Astrocyte (in vitro differentiated cells and primary cell): ENCODE measurements at regions not wholly inside any gene's neighbourhood (a gene's known extent, or its start where the extent isn't known, plus 50 kb on each side); places are given as distances from the start of the nearest gene placed in this dataset.

Experiments used
- DNase-seq: peaks from one replicate; pipeline ENCODE4 v3.0.0-alpha.2; 2010; ENCODE audit warnings: low read depth
- FAIRE-seq: peaks from 2 replicates; lab custom pipeline; 2011; peaks lifted over from hg19 to GRCh38; lab: Jason Lieb, UNC
- H2AFZ ChIP-seq: 2 replicates; pipeline ENCODE4 v1.6.0; 2012; ENCODE audit warnings: low read depth, low read length, inconsistent platforms
- H3K27ac ChIP-seq: 2 replicates; pipeline ENCODE4 v1.5.1; 2011; ENCODE audit warnings: low read depth, low read length, inconsistent platforms
- H3K27me3 ChIP-seq: 2 replicates; pipeline ENCODE4 v1.6.0; 2011; ENCODE audit warnings: low read length, inconsistent platforms; ENCODE audit not compliant: insufficient read depth
- H3K36me3 ChIP-seq: 2 replicates; pipeline ENCODE4 v1.5.1; 2011; ENCODE audit warnings: low read length, inconsistent platforms; ENCODE audit not compliant: insufficient read depth
- H3K4me1 ChIP-seq: 2 replicates; pipeline ENCODE4 v1.5.1; 2011; ENCODE audit warnings: low read length, inconsistent platforms; ENCODE audit not compliant: insufficient read depth
- H3K4me2 ChIP-seq: 2 replicates; pipeline ENCODE4 v1.6.0; 2012; ENCODE audit warnings: low read length, inconsistent platforms
- H3K4me3 ChIP-seq: 2 replicates; pipeline ENCODE4 v1.5.1; 2011; ENCODE audit warnings: low read depth, mild to moderate bottlenecking, low read length, inconsistent platforms; ENCODE audit not compliant: insufficient read depth
- H3K79me2 ChIP-seq: 2 replicates; pipeline ENCODE4 v1.6.0; 2012; ENCODE audit warnings: mild to moderate bottlenecking, low read length, inconsistent platforms; ENCODE audit not compliant: insufficient read depth
- H3K9ac ChIP-seq: 2 replicates; pipeline ENCODE4 v1.6.0; 2012; ENCODE audit warnings: mild to moderate bottlenecking, low read length, inconsistent platforms
- H3K9me3 ChIP-seq: 2 replicates; pipeline ENCODE4 v1.5.1; 2012; ENCODE audit warnings: low read depth, mild to moderate bottlenecking, low read length, inconsistent platforms; ENCODE audit not compliant: insufficient read depth
- H4K20me1 ChIP-seq: 2 replicates; pipeline ENCODE4 v1.6.0; 2012; ENCODE audit warnings: low read length, inconsistent platforms; ENCODE audit not compliant: insufficient read depth
- H3K27ac Mint-ChIP-seq: one replicate; pipeline ENCODE4 v1.8.0; 2021; ENCODE audit warnings: mild to moderate bottlenecking, mixed read lengths; ENCODE audit not compliant: unreplicated experiment
- H3K27me3 Mint-ChIP-seq: one replicate; pipeline ENCODE4 v1.8.0; 2021; ENCODE audit warnings: low read depth, mixed read lengths; ENCODE audit not compliant: unreplicated experiment
- H3K36me3 Mint-ChIP-seq: one replicate; pipeline ENCODE4 v1.8.0; 2021; ENCODE audit warnings: low read depth, mixed read lengths; ENCODE audit not compliant: unreplicated experiment
- H3K4me1 Mint-ChIP-seq: one replicate; pipeline ENCODE4 v1.8.0; 2021; ENCODE audit warnings: low read depth, mixed read lengths; ENCODE audit not compliant: unreplicated experiment
- H3K4me3 Mint-ChIP-seq: one replicate; pipeline ENCODE4 v1.8.0; 2021; ENCODE audit warnings: mild to moderate bottlenecking, moderate library complexity, mixed read lengths; ENCODE audit not compliant: unreplicated experiment
- H3K9me3 Mint-ChIP-seq: one replicate; pipeline ENCODE4 v1.8.0; 2021; ENCODE audit warnings: mild to moderate bottlenecking, mixed read lengths; ENCODE audit not compliant: unreplicated experiment
- EZH2 ChIP-seq: IDR thresholded peaks from 2 replicates; pipeline ENCODE4 v1.6.1; 2012; ENCODE audit warnings: mild to moderate bottlenecking, low read length, inconsistent platforms; ENCODE audit not compliant: insufficient read depth
- TF ChIP-seq, protein P1 (sequence below): IDR thresholded peaks from 2 replicates; pipeline ENCODE4 v1.5.1; 2011; ENCODE audit warnings: low read depth, mild to moderate bottlenecking, inconsistent platforms, low read length, moderate library complexity; ENCODE audit not compliant: insufficient read depth

DNA sequence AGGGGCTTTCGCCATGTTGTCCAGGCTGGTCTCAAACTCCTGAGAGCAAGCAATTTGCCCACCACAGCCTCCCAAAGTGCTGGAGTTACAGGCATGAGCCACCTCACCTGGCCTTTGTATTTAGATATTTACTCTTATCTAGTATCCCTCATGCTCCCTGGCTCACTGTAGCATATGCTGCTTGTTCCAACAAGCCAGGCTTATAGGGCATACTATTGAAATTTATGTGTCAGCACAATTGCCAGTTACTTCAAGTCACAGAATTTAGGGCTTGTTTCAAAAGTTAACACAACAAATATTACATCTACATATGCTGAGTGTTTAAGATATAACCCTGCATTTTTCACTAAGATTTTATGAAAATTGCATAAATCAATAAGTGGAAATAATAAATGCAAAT is 469.2 kb upstream of the ZNF608 start:
- Histone ChIP-seq H2AFZ (no peak overlapping the region), H3K79me2 (no peaks in the 10 kb centered on the region), H3K36me3 (no peaks in the 10 kb centered on the region), H3K4me2 (no peak overlapping the region), H3K9me3 (no peaks in the 10 kb centered on the region), H3K9ac (no peak overlapping the region), H3K27ac (no peak overlapping the region), H3K27me3 (no peaks in the 10 kb centered on the region), H3K4me1 (no peaks in the 10 kb centered on the region), H3K4me3 (no peak overlapping the region), H4K20me1 (no peaks in the 10 kb centered on the region)
- Mint-ChIP-seq H3K27ac (no peak overlapping the region), H3K36me3 (no peaks in the 10 kb centered on the region), H3K9me3 (no peaks in the 10 kb centered on the region), H3K27me3 (no peaks in the 10 kb centered on the region), H3K4me3 (no peak overlapping the region), H3K4me1 (peaks cover 1% of the 10 kb centered on the region)
- DNase-seq (no peak), FAIRE-seq (no peak)
- TF ChIP-seq EZH2 = no peak
- TF ChIP-seq, protein P1, sequence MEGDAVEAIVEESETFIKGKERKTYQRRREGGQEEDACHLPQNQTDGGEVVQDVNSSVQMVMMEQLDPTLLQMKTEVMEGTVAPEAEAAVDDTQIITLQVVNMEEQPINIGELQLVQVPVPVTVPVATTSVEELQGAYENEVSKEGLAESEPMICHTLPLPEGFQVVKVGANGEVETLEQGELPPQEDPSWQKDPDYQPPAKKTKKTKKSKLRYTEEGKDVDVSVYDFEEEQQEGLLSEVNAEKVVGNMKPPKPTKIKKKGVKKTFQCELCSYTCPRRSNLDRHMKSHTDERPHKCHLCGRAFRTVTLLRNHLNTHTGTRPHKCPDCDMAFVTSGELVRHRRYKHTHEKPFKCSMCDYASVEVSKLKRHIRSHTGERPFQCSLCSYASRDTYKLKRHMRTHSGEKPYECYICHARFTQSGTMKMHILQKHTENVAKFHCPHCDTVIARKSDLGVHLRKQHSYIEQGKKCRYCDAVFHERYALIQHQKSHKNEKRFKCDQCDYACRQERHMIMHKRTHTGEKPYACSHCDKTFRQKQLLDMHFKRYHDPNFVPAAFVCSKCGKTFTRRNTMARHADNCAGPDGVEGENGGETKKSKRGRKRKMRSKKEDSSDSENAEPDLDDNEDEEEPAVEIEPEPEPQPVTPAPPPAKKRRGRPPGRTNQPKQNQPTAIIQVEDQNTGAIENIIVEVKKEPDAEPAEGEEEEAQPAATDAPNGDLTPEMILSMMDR = no peak

DNA sequence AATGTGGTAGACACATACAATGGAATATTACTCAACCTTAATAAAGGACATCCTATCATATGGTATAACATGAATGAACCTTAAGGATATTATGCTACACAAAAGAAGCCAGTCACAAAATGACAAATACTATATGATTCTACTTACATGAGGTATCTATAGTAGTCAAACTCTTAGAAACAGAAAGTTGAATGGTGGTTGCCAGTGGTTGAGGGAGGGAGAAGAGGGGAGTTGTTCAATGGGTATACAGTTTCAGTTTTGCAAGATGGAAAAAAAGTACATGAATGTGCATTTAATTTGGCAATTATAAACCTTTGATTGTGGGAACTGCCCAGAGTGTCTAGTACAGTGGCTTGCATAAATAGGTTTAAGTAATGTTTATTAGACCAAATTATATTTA is 473.3 kb upstream of the ZNF608 start:
- H3K9me3 ChIP-seq = no peaks in the 10 kb centered on the region
- Mint-ChIP-seq H3K27ac (no peak overlapping the region), H3K4me3 (no peak overlapping the region), H3K9me3 (no peaks in the 10 kb centered on the region), H3K27me3 (no peaks in the 10 kb centered on the region), H3K4me1 (no peaks in the 10 kb centered on the region), H3K36me3 (no peaks in the 10 kb centered on the region)
- no peaks in the 10 kb centered on the region for H4K20me1 ChIP-seq
- H3K79me2 ChIP-seq = no peaks in the 10 kb centered on the region
- no peak overlapping the region for H3K9ac ChIP-seq
- H3K27me3 ChIP-seq = no peaks in the 10 kb centered on the region
- no peak overlapping the region for H2AFZ ChIP-seq
- H3K36me3 ChIP-seq = no peaks in the 10 kb centered on the region
- FAIRE-seq (peak; percentile 34), DNase-seq (no peak)
- no peaks in the 10 kb centered on the region for H3K4me1 ChIP-seq
- no peak overlapping the region for H3K27ac ChIP-seq
- H3K4me3 ChIP-seq = no peak overlapping the region
- H3K4me2 ChIP-seq = no peak overlapping the region
- no peak for TF ChIP-seq EZH2
- TF ChIP-seq, protein P1 = no peak

DNA sequence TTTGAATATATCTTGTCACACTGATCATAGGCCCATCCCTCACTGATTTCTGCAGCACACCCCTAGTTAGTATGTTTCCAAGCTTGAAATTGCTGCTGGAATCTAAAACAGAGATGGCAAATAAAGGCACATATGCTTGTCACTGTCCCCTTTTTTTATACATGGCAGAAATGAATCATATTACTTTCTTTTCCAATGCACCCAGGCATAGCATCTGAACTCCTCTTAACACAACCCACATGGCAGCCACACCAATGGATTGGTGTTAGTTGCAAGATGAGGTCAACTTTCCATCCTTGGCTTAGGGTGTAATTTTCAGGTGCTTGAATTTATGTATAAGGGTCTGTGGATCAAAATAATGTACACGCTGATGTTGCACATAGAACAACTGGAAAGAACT is 473.8 kb upstream of the ZNF608 start:
- DNase-seq (no peak), FAIRE-seq (no peak)
- H4K20me1 ChIP-seq = no peaks in the 10 kb centered on the region
- no peak overlapping the region for H2AFZ ChIP-seq
- Mint-ChIP-seq H3K27me3 (no peaks in the 10 kb centered on the region), H3K4me3 (no peak overlapping the region), H3K27ac (no peak overlapping the region), H3K9me3 (no peaks in the 10 kb centered on the region), H3K36me3 (no peaks in the 10 kb centered on the region), H3K4me1 (no peaks in the 10 kb centered on the region)
- H3K36me3 ChIP-seq = no peaks in the 10 kb centered on the region
- no peak overlapping the region for H3K9ac ChIP-seq
- H3K27me3 ChIP-seq = no peaks in the 10 kb centered on the region
- no peak overlapping the region for H3K27ac ChIP-seq
- no peak overlapping the region for H3K4me3 ChIP-seq
- H3K4me2 ChIP-seq = no peak overlapping the region
- no peaks in the 10 kb centered on the region for H3K4me1 ChIP-seq
- no peak for TF ChIP-seq EZH2
- TF ChIP-seq, protein P1 = no peak
- H3K79me2 ChIP-seq = no peaks in the 10 kb centered on the region
- H3K9me3 ChIP-seq = no peaks in the 10 kb centered on the region
